ENCODE measurements at regions not wholly inside any gene's neighbourhood (a gene's known extent, or its start where the extent isn't known, plus 50 kb on each side); places are given as distances from the start of the nearest gene placed in this dataset.

DNA sequence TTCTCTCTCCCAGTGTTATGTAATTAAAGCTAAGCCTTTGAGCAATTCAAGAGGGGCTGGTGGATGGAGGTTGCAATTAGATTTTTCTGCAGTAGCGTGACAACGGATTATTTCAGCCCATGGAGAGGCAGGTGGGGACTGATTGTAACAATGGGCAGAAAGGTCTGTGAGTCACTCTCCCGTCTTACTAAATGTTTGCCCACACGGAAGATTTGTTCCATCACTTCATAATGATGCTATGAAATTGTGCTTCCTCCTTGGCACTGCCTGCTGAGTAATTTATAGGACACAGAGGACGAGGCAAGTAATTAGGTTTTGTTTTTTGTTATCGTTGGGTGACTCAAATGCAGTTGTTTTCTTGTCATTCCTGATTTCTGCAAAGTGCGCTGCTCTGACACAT, 594.5 kb upstream of the DPP6 start:
- no peak overlapping the region for H2BK12ac ChIP-seq (ENCODE audit: low read length)
- H3K4me3 ChIP-seq (ENCODE audit: low read length in 2 of 2): no peak overlapping the region
- no peaks in the 10 kb centered on the region for H3K27me3 ChIP-seq (ENCODE audit: control insufficient read depth in 3 of 3, insufficient read depth in 3 of 3, low read depth in 1 of 3, low read length in 3 of 3)
- H3K36me3 ChIP-seq (replicated peaks in 1 of 2; ENCODE audit: control insufficient read depth in 2 of 2, insufficient read depth in 2 of 2, low read length in 2 of 2): no peaks in the 10 kb centered on the region
- H2BK15ac ChIP-seq (ENCODE audit: low read length): no peak overlapping the region
- H2AK5ac ChIP-seq (ENCODE audit: low read depth, low read length): no peak overlapping the region
- peaks cover 0 to 8% of the 10 kb centered on the region in 2 donors for H3K9me3 ChIP-seq (replicated peaks in 1 of 2; ENCODE audit: control insufficient read depth in 2 of 2, insufficient read depth in 1 of 2, low read depth in 1 of 2, low read length in 2 of 2)
- DNase-seq (ENCODE audit: low spot score): no peak
- no peak overlapping the region for H2BK5ac ChIP-seq (ENCODE audit: low read length)
- no peak overlapping the region for H3K18ac ChIP-seq (ENCODE audit: low read length)
- no peak overlapping the region for H3K14ac ChIP-seq (ENCODE audit: low read length)
- H2AFZ ChIP-seq (ENCODE audit: low read length): no peak overlapping the region
- no peak overlapping the region for H3K9ac ChIP-seq (ENCODE audit: low read depth, low read length, poor library complexity)
- no peak overlapping the region for H3K4me2 ChIP-seq (ENCODE audit: insufficient read depth, low read length, poor library complexity, severe bottlenecking)
- no peak overlapping the region for H3K27ac ChIP-seq (replicated peaks; ENCODE audit: low read length)
- no peak overlapping the region for H4K91ac ChIP-seq (ENCODE audit: low read depth, low read length, poor library complexity)
- H3K79me1 ChIP-seq (ENCODE audit: low read depth, low read length): no peaks in the 10 kb centered on the region
- no peak overlapping the region for H2BK120ac ChIP-seq (ENCODE audit: low read depth, low read length)
- H3K4ac ChIP-seq (ENCODE audit: low read length): no peak overlapping the region
- peaks cover 0 to 5% of the 10 kb centered on the region in 2 donors for H3K4me1 ChIP-seq (ENCODE audit: control insufficient read depth in 2 of 2, insufficient read depth in 1 of 2, low read depth in 1 of 2, low read length in 2 of 2)
- no peak overlapping the region for H3K23ac ChIP-seq (ENCODE audit: low read depth, low read length, poor library complexity)
- no CpG with 5 or more reads among the region's 7 CpGs for WGBS, 2 donors (ENCODE audit: extremely low coverage in 2 of 2, insufficient read length in 2 of 2, insufficient replicate concordance in 1 of 2)
- H4K8ac ChIP-seq (ENCODE audit: low read depth, low read length): no peak overlapping the region

DNA sequence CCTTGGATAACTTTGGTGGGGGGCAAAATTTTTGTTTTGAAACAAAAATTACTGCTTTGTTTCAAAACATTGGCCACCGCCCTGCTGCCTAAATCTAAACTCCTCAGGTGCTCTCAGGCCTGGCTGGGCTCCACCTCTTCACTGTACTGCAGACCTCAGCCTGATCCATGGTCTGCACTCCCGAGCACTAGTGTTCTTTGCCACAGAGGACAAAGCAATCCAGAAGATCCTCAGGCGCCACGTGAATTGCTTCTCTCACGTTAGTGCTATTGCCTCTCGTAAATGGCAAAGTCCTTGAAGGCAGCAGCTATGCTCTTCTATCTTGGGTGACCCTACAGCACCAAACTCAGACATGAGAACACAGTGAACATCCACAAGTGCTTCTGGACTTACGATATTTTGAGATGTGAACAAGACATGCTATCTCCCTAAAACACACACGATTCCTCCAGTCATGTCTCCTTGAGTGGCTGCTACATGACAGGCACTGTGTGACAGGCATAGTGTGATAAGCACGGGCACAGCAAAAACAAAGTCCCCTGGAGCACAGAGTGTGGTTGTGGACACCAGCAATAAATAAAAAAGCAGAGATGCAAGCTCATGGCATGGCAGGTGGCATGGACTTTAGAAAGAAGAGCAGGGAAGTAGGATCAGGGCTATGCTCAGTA, 582.1 kb upstream of the DPP6 start:
- Histone ChIP-seq H3K14ac (ENCODE audit: low read length) (no peak overlapping the region), H3K79me1 (ENCODE audit: low read depth, low read length) (no peaks in the 10 kb centered on the region), H3K18ac (ENCODE audit: low read length) (no peak overlapping the region), H3K4ac (ENCODE audit: low read length) (no peak overlapping the region), H3K4me3 (ENCODE audit: low read length in 2 of 2) (peak overlapping the region in 1 of 2 donors; percentile 2), H4K8ac (ENCODE audit: low read depth, low read length) (no peak overlapping the region), H2BK5ac (ENCODE audit: low read length) (no peak overlapping the region), H3K27me3 (ENCODE audit: control insufficient read depth in 3 of 3, insufficient read depth in 3 of 3, low read depth in 1 of 3, low read length in 3 of 3) (no peaks in the 10 kb centered on the region), H3K4me2 (ENCODE audit: insufficient read depth, low read length, poor library complexity, severe bottlenecking) (no peak overlapping the region), H2AK5ac (ENCODE audit: low read depth, low read length) (no peak overlapping the region), H2BK15ac (ENCODE audit: low read length) (no peak overlapping the region), H3K27ac (replicated peaks; ENCODE audit: low read length) (no peak overlapping the region), H3K9me3 (replicated peaks in 1 of 2; ENCODE audit: control insufficient read depth in 2 of 2, insufficient read depth in 1 of 2, low read depth in 1 of 2, low read length in 2 of 2) (no peaks in the 10 kb centered on the region), H2BK12ac (ENCODE audit: low read length) (no peak overlapping the region), H2AFZ (ENCODE audit: low read length) (no peak overlapping the region), H3K36me3 (replicated peaks in 1 of 2; ENCODE audit: control insufficient read depth in 2 of 2, insufficient read depth in 2 of 2, low read length in 2 of 2) (no peaks in the 10 kb centered on the region), H3K23ac (ENCODE audit: low read depth, low read length, poor library complexity) (no peak overlapping the region), H4K91ac (ENCODE audit: low read depth, low read length, poor library complexity) (no peak overlapping the region), H2BK120ac (ENCODE audit: low read depth, low read length) (no peak overlapping the region), H3K9ac (ENCODE audit: low read depth, low read length, poor library complexity) (no peak overlapping the region), H3K4me1 (ENCODE audit: control insufficient read depth in 2 of 2, insufficient read depth in 1 of 2, low read depth in 1 of 2, low read length in 2 of 2) (peaks cover 0 to 8% of the 10 kb centered on the region in 2 donors)
- DNase-seq (ENCODE audit: low spot score): no peak
- WGBS, 2 donors (ENCODE audit: extremely low coverage in 2 of 2, insufficient read length in 2 of 2, insufficient replicate concordance in 1 of 2): no CpG with 5 or more reads among the region's 9 CpGs

GRCh38 chr7:153472516-153472915, 579.7 kb upstream of the DPP6 start:
- Histone ChIP-seq H3K27ac (replicated peaks; ENCODE audit: low read length) (no peak overlapping the region), H2AK5ac (ENCODE audit: low read depth, low read length) (no peak overlapping the region), H2BK15ac (ENCODE audit: low read length) (no peak overlapping the region), H3K79me1 (ENCODE audit: low read depth, low read length) (no peaks in the 10 kb centered on the region), H2BK12ac (ENCODE audit: low read length) (no peak overlapping the region), H3K4me2 (ENCODE audit: insufficient read depth, low read length, poor library complexity, severe bottlenecking) (no peak overlapping the region), H3K14ac (ENCODE audit: low read length) (no peak overlapping the region), H3K18ac (ENCODE audit: low read length) (no peak overlapping the region), H3K9ac (ENCODE audit: low read depth, low read length, poor library complexity) (no peak overlapping the region), H4K91ac (ENCODE audit: low read depth, low read length, poor library complexity) (no peak overlapping the region), H3K23ac (ENCODE audit: low read depth, low read length, poor library complexity) (no peak overlapping the region), H3K9me3 (replicated peaks in 1 of 2; ENCODE audit: control insufficient read depth in 2 of 2, insufficient read depth in 1 of 2, low read depth in 1 of 2, low read length in 2 of 2) (no peaks in the 10 kb centered on the region), H4K8ac (ENCODE audit: low read depth, low read length) (no peak overlapping the region), H3K27me3 (ENCODE audit: control insufficient read depth in 3 of 3, insufficient read depth in 3 of 3, low read depth in 1 of 3, low read length in 3 of 3) (no peaks in the 10 kb centered on the region), H2AFZ (ENCODE audit: low read length) (no peak overlapping the region), H2BK5ac (ENCODE audit: low read length) (no peak overlapping the region), H3K4me3 (ENCODE audit: low read length in 2 of 2) (no peak overlapping the region), H2BK120ac (ENCODE audit: low read depth, low read length) (no peak overlapping the region), H3K4ac (ENCODE audit: low read length) (no peak overlapping the region), H3K36me3 (replicated peaks in 1 of 2; ENCODE audit: control insufficient read depth in 2 of 2, insufficient read depth in 2 of 2, low read length in 2 of 2) (no peaks in the 10 kb centered on the region), H3K4me1 (ENCODE audit: control insufficient read depth in 2 of 2, insufficient read depth in 1 of 2, low read depth in 1 of 2, low read length in 2 of 2) (peaks cover 0 to 8% of the 10 kb centered on the region in 2 donors)
- DNase-seq (ENCODE audit: low spot score): no peak
- WGBS, 2 donors (ENCODE audit: extremely low coverage in 2 of 2, insufficient read length in 2 of 2, insufficient replicate concordance in 1 of 2): no CpG with 5 or more reads among the region's 7 CpGs

GRCh38 chr7:153473185-153473584, 579.0 kb upstream of the DPP6 start:
- H3K4ac ChIP-seq (ENCODE audit: low read length): no peak overlapping the region
- no peak overlapping the region for H2BK12ac ChIP-seq (ENCODE audit: low read length)
- WGBS, 2 donors (ENCODE audit: extremely low coverage in 2 of 2, insufficient read length in 2 of 2, insufficient replicate concordance in 1 of 2): no CpG with 5 or more reads among the region's 1 CpG

More at GRCh38 chr7:153473185-153473584, 579.0 kb upstream of the DPP6 start:
- no peaks in the 10 kb centered on the region for H3K36me3 ChIP-seq (replicated peaks in 1 of 2; ENCODE audit: control insufficient read depth in 2 of 2, insufficient read depth in 2 of 2, low read length in 2 of 2)
- H3K4me2 ChIP-seq (ENCODE audit: insufficient read depth, low read length, poor library complexity, severe bottlenecking): no peak overlapping the region
- no peak overlapping the region for H3K9ac ChIP-seq (ENCODE audit: low read depth, low read length, poor library complexity)
- no peak overlapping the region for H3K27ac ChIP-seq (replicated peaks; ENCODE audit: low read length)
- H2AK5ac ChIP-seq (ENCODE audit: low read depth, low read length): no peak overlapping the region
- no peak overlapping the region for H2AFZ ChIP-seq (ENCODE audit: low read length)
- no peak overlapping the region for H3K4me3 ChIP-seq (ENCODE audit: low read length in 2 of 2)
- H3K79me1 ChIP-seq (ENCODE audit: low read depth, low read length): no peaks in the 10 kb centered on the region
- no peak overlapping the region for H2BK5ac ChIP-seq (ENCODE audit: low read length)
- no peak overlapping the region for H2BK120ac ChIP-seq (ENCODE audit: low read depth, low read length)
- no peaks in the 10 kb centered on the region for H3K27me3 ChIP-seq (ENCODE audit: control insufficient read depth in 3 of 3, insufficient read depth in 3 of 3, low read depth in 1 of 3, low read length in 3 of 3)
- no peaks in the 10 kb centered on the region for H3K9me3 ChIP-seq (replicated peaks in 1 of 2; ENCODE audit: control insufficient read depth in 2 of 2, insufficient read depth in 1 of 2, low read depth in 1 of 2, low read length in 2 of 2)
- H2BK15ac ChIP-seq (ENCODE audit: low read length): no peak overlapping the region
- peaks cover 0 to 8% of the 10 kb centered on the region in 2 donors for H3K4me1 ChIP-seq (ENCODE audit: control insufficient read depth in 2 of 2, insufficient read depth in 1 of 2, low read depth in 1 of 2, low read length in 2 of 2)
- H3K18ac ChIP-seq (ENCODE audit: low read length): no peak overlapping the region
- DNase-seq (ENCODE audit: low spot score): no peak
- H3K14ac ChIP-seq (ENCODE audit: low read length): no peak overlapping the region
- no peak overlapping the region for H3K23ac ChIP-seq (ENCODE audit: low read depth, low read length, poor library complexity)
- no peak overlapping the region for H4K91ac ChIP-seq (ENCODE audit: low read depth, low read length, poor library complexity)
- H4K8ac ChIP-seq (ENCODE audit: low read depth, low read length): no peak overlapping the region

All from neuronal stem cell (in vitro differentiated cells).